Activated naive CD4-positive, alpha-beta T cell treated with anti-CD3 and anti-CD28 coated beads for 36 hours (primary cell): ENCODE measurements at regions not wholly inside any gene's neighbourhood (a gene's known extent, or its start where the extent isn't known, plus 50 kb on each side); places are given as distances from the start of the nearest gene placed in this dataset.
"Not testable (repeated sequence)": the region's sequence is repeated elsewhere in the genome, so short reads cannot be mapped to it uniquely, and the experiment has no call there.

Experiments used
- CTCF ChIA-PET: fragments of 350-600 bp; sonication (Branson Sonifier 250); formaldehyde crosslinking; loops from one replicate; lab custom pipeline; 2021; ENCODE audit warnings: antibody characterized with exemption; lab: Charles Lee
- DNase-seq: peaks from one replicate; pipeline ENCODE4 v3.0.0-alpha.2; 2020
- H3K27ac Mint-ChIP-seq: one replicate; pipeline ENCODE4 v1.8.0; 2021; ENCODE audit warnings: mild to moderate bottlenecking, mixed read lengths
- H3K27me3 Mint-ChIP-seq: one replicate; pipeline ENCODE4 v1.8.0; 2021; ENCODE audit warnings: low read depth, mixed read lengths
- H3K36me3 Mint-ChIP-seq: one replicate; pipeline ENCODE4 v1.8.0; 2021; ENCODE audit warnings: low read depth, mixed read lengths
- H3K4me1 Mint-ChIP-seq: one replicate; pipeline ENCODE4 v1.8.0; 2021; ENCODE audit warnings: low read depth, mixed read lengths
- H3K4me3 Mint-ChIP-seq: one replicate; pipeline ENCODE4 v1.8.0; 2021; ENCODE audit warnings: mild to moderate bottlenecking, moderate library complexity, mixed read lengths
- H3K9me3 Mint-ChIP-seq: one replicate; pipeline ENCODE4 v1.8.0; 2021; ENCODE audit warnings: mixed read lengths
- intact Hi-C: fragments of 100-400 bp; cut with micrococcal nuclease; formaldehyde crosslinking; loops from one replicate; pipeline ENCODE4 v1.15.1; 2023

GRCh38 chr15:77898811-77899730, 178.4 kb downstream of the TBC1D2B start:
- H3K36me3 Mint-ChIP-seq: no peaks in the 10 kb centered on the region
- CTCF ChIA-PET: interaction anchor here (1.2 kb wide), 1 partner anchor 10 kb away, joined by 4 read pairs; no protein-coding TSS in a partner anchor
- H3K4me1 Mint-ChIP-seq: no peaks in the 10 kb centered on the region
- H3K27me3 Mint-ChIP-seq: peaks cover 5% of the 10 kb centered on the region
- no peaks in the 10 kb centered on the region for H3K9me3 Mint-ChIP-seq
- no peak overlapping the region for H3K4me3 Mint-ChIP-seq
- DNase-seq: no peak
- no peak overlapping the region for H3K27ac Mint-ChIP-seq
- intact Hi-C loops: no loop called here

GRCh38 chr15:77897896-77898406, 179.6 kb downstream of the TBC1D2B start:
- Mint-ChIP-seq H3K4me1 (no peaks in the 10 kb centered on the region), H3K4me3 (no peak overlapping the region), H3K9me3 (no peaks in the 10 kb centered on the region), H3K27me3 (peaks cover 8% of the 10 kb centered on the region), H3K36me3 (no peaks in the 10 kb centered on the region), H3K27ac (no peak overlapping the region)
- CTCF ChIA-PET: interaction anchor here (1.2 kb wide), 1 partner anchor 11 kb away, joined by 4 read pairs; no protein-coding TSS in a partner anchor
- no peak for DNase-seq
- intact Hi-C loops: no loop called here

- CTCF ChIA-PET, H3K4me1 Mint-ChIP-seq, H3K4me3 Mint-ChIP-seq, H3K27me3 Mint-ChIP-seq, H3K36me3 Mint-ChIP-seq, DNase-seq, H3K27ac Mint-ChIP-seq, intact Hi-C loops, H3K9me3 Mint-ChIP-seq: not testable (repeated sequence)
These were observed 180.2 kb downstream of the TBC1D2B start for GRCh38 chr15:77897113-77897895.

GRCh38 chr15:77896147-77897112, 181.1 kb downstream of the TBC1D2B start:
- CTCF ChIA-PET, H3K4me1 Mint-ChIP-seq, DNase-seq: not testable (repeated sequence)

GRCh38 chr15:77895742-77896141, 181.8 kb downstream of the TBC1D2B start:
- no peak overlapping the region for H3K27ac Mint-ChIP-seq
- H3K36me3 Mint-ChIP-seq: no peaks in the 10 kb centered on the region
- no peak overlapping the region for H3K4me3 Mint-ChIP-seq
- CTCF ChIA-PET: no interaction called here
- DNase-seq: no peak
- H3K27me3 Mint-ChIP-seq: peaks cover 8% of the 10 kb centered on the region
- H3K9me3 Mint-ChIP-seq: no peaks in the 10 kb centered on the region
- intact Hi-C loops: no loop called here
- H3K4me1 Mint-ChIP-seq: no peaks in the 10 kb centered on the region

More at GRCh38 chr15:77896147-77897112, 181.1 kb downstream of the TBC1D2B start:
- H3K27me3 Mint-ChIP-seq, H3K27ac Mint-ChIP-seq, intact Hi-C loops, H3K4me3 Mint-ChIP-seq, H3K36me3 Mint-ChIP-seq, H3K9me3 Mint-ChIP-seq: not testable (repeated sequence)

GRCh38 chr15:77895145-77895544, 182.4 kb downstream of the TBC1D2B start:
- H3K36me3 Mint-ChIP-seq, DNase-seq, intact Hi-C loops, H3K9me3 Mint-ChIP-seq, H3K4me1 Mint-ChIP-seq, H3K27me3 Mint-ChIP-seq, CTCF ChIA-PET, H3K27ac Mint-ChIP-seq, H3K4me3 Mint-ChIP-seq: not testable (repeated sequence)

- H3K4me1 Mint-ChIP-seq, H3K4me3 Mint-ChIP-seq, CTCF ChIA-PET, H3K9me3 Mint-ChIP-seq, intact Hi-C loops, H3K27ac Mint-ChIP-seq, H3K36me3 Mint-ChIP-seq, DNase-seq, H3K27me3 Mint-ChIP-seq: not testable (repeated sequence)
These were observed 183.6 kb downstream of the TBC1D2B start for GRCh38 chr15:77893671-77894640.

GRCh38 chr15:77893246-77893645, 184.3 kb downstream of the TBC1D2B start:
- intact Hi-C loops, H3K4me3 Mint-ChIP-seq, H3K9me3 Mint-ChIP-seq: not testable (repeated sequence)

GRCh38 chr15:77892335-77892734, 185.2 kb downstream of the TBC1D2B start:
- intact Hi-C loops: no loop called here
- Mint-ChIP-seq H3K4me3 (no peak overlapping the region), H3K27ac (no peak overlapping the region), H3K9me3 (no peaks in the 10 kb centered on the region), H3K27me3 (peaks cover 8% of the 10 kb centered on the region), H3K36me3 (no peaks in the 10 kb centered on the region), H3K4me1 (no peaks in the 10 kb centered on the region)
- DNase-seq: no peak
- CTCF ChIA-PET: interaction anchor here (1.2 kb wide), 1 partner anchor 11 kb away, joined by 4 read pairs; no protein-coding TSS in a partner anchor

More at GRCh38 chr15:77893246-77893645, 184.3 kb downstream of the TBC1D2B start:
- not testable (repeated sequence) for H3K36me3 Mint-ChIP-seq, H3K27me3 Mint-ChIP-seq, H3K27ac Mint-ChIP-seq, DNase-seq, H3K4me1 Mint-ChIP-seq
- CTCF ChIA-PET: interaction anchor here (1.2 kb wide), 1 partner anchor 10 kb away, joined by 4 read pairs; no protein-coding TSS in a partner anchor

- H3K27me3 Mint-ChIP-seq, CTCF ChIA-PET, DNase-seq, H3K4me1 Mint-ChIP-seq, H3K36me3 Mint-ChIP-seq, H3K4me3 Mint-ChIP-seq, H3K9me3 Mint-ChIP-seq, H3K27ac Mint-ChIP-seq, intact Hi-C loops: not testable (repeated sequence)
These were observed 185.6 kb downstream of the TBC1D2B start for GRCh38 chr15:77891862-77892261.
